ENCODE measurements at regions not wholly inside any gene's neighbourhood (a gene's known extent, or its start where the extent isn't known, plus 50 kb on each side); places are given as distances from the start of the nearest gene placed in this dataset.
A peak's percentile ranks its signal among the peaks of the same experiment; 100 is the strongest.

- Mint-ChIP-seq H3K27ac (no peak overlapping the region), H3K9me3 (no peaks in the 10 kb centered on the region), H3K4me1 (no peaks in the 10 kb centered on the region), H3K4me3 (no peak overlapping the region), H3K36me3 (no peaks in the 10 kb centered on the region)
- no peak for DNase-seq (ENCODE audit: low spot score in 2 of 2)
- no peak for ATAC-seq
These were observed 50.9 kb upstream of the A1CF start for GRCh38 chr10:50936335-50936734.

- Mint-ChIP-seq H3K4me1 (no peaks in the 10 kb centered on the region), H3K4me3 (no peak overlapping the region), H3K27ac (no peak overlapping the region), H3K36me3 (no peaks in the 10 kb centered on the region), H3K9me3 (no peaks in the 10 kb centered on the region)
- ATAC-seq (no peak), DNase-seq (ENCODE audit: low spot score in 2 of 2) (no peak)
These were observed 51.9 kb upstream of the A1CF start for GRCh38 chr10:50937230-50937907.

DNA sequence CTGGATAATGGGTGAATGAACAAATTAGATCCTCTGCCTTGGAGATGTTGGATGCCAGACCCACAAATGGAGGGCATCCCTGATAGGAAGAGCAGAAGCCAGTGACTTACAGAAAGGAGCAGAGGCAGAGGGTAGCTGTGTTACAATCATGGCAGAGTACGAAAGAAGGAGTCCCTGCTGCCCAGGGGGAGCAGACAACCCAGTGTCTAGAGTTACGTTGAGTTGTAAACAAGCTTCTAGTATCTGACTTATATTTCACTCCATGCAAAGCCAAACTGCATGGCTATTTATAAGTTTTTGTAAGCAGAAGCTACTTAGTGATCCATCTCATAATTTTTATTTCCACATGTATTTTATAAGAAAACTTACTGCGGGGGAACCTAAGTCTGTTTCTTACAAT is 56.2 kb upstream of the A1CF start:
- Mint-ChIP-seq H3K27ac (no peak overlapping the region), H3K36me3 (no peaks in the 10 kb centered on the region), H3K4me1 (no peaks in the 10 kb centered on the region), H3K4me3 (no peak overlapping the region), H3K9me3 (no peaks in the 10 kb centered on the region)
- ATAC-seq, result no peak
- DNase-seq (ENCODE audit: low spot score in 2 of 2), result no peak

- no peak for DNase-seq (ENCODE audit: low spot score in 2 of 2)
- H3K4me3 Mint-ChIP-seq, result no peak overlapping the region
- ATAC-seq, result no peak
- H3K9me3 Mint-ChIP-seq, result no peaks in the 10 kb centered on the region
- no peak overlapping the region for H3K27ac Mint-ChIP-seq
- H3K36me3 Mint-ChIP-seq, result no peaks in the 10 kb centered on the region
- no peaks in the 10 kb centered on the region for H3K4me1 Mint-ChIP-seq
These were observed 61.8 kb upstream of the A1CF start for GRCh38 chr10:50946991-50947781.

GRCh38 chr10:50951365-50951764 is 65.9 kb upstream of the A1CF start:
- H3K4me3 Mint-ChIP-seq, result no peak overlapping the region
- DNase-seq (ENCODE audit: low spot score in 2 of 2) (no peak), ATAC-seq (no peak)
- no peak overlapping the region for H3K27ac Mint-ChIP-seq
- H3K4me1 Mint-ChIP-seq, result no peaks in the 10 kb centered on the region
- no peaks in the 10 kb centered on the region for H3K36me3 Mint-ChIP-seq
- H3K9me3 Mint-ChIP-seq, result no peaks in the 10 kb centered on the region

- ATAC-seq (no peak), DNase-seq (ENCODE audit: low spot score in 2 of 2) (no peak)
- Mint-ChIP-seq H3K27ac (no peak overlapping the region), H3K9me3 (no peaks in the 10 kb centered on the region), H3K4me3 (no peak overlapping the region), H3K36me3 (no peaks in the 10 kb centered on the region), H3K4me1 (no peaks in the 10 kb centered on the region)
These were observed 75.9 kb upstream of the A1CF start for GRCh38 chr10:50961297-50961696.

DNA sequence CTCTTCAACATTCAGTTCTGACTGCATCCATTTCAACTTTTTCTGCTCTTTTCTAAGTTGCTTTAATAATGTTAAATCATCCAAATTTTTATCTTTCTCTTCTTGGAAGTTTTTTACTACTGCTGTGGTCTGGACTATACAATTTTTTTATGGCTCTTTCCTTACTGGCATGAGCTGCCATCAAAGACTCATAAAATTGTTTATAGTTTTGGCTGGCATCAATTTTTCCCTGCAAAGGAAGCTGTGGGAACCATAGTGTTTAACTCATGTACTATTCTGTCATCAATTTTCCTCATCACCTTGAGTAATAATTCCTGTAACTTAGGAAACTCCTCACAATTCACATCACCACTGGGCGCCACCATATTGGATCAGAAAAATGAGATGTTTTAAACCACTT is 77.6 kb upstream of the A1CF start:
- ATAC-seq (no peak), DNase-seq (ENCODE audit: low spot score in 2 of 2) (no peak)
- Mint-ChIP-seq H3K9me3 (no peaks in the 10 kb centered on the region), H3K27ac (no peak overlapping the region), H3K4me3 (no peak overlapping the region), H3K4me1 (no peaks in the 10 kb centered on the region), H3K36me3 (no peaks in the 10 kb centered on the region)

GRCh38 chr10:50968386-50969091 is 83.1 kb upstream of the A1CF start:
- Mint-ChIP-seq H3K36me3 (no peaks in the 10 kb centered on the region), H3K4me1 (no peaks in the 10 kb centered on the region), H3K9me3 (no peaks in the 10 kb centered on the region), H3K4me3 (no peak overlapping the region), H3K27ac (no peak overlapping the region)
- ATAC-seq (no peak), DNase-seq (ENCODE audit: low spot score in 2 of 2) (no peak)

DNA sequence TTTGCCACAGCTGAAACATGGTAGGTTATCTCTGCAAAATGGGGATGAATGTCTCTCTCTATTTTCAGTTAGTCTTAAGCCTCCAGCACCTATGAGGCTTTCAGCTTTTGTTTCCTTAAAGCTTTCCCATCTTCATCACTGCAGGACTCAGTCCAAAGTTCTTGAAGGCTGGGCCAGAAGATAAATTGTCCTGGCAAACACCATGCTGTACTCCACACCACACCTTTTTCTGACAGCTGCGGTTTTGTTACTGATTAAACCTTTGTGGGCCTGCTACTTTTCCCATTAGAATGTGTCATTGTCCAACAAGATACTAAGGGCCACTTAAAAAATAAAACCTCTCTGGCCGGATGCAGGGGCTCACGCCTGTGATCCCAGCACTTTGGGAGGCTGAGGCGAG is 87.2 kb upstream of the A1CF start:
- Mint-ChIP-seq H3K4me3 (no peak overlapping the region), H3K4me1 (no peaks in the 10 kb centered on the region), H3K9me3 (no peaks in the 10 kb centered on the region), H3K27ac (no peak overlapping the region), H3K36me3 (no peaks in the 10 kb centered on the region)
- no peak for DNase-seq (ENCODE audit: low spot score in 2 of 2)
- ATAC-seq, result no peak

DNA sequence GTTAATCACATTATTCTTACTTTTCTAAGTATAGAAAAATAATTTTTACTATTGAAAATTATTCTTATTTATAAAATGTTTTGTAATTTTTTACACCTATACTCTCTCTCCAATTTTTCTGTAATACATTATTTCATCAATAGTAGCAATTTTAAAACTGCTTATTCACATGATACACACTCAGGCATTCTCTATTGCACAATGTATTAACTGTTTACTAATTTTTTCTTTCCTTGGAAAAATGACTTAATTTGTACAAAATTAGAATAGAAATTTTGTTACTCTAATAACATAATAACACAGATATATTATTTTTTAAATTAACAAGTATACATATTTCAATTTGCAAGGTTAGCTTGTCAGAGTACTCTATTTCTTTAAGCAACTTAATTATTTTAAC is 92.9 kb upstream of the PRKG1 start:
- Mint-ChIP-seq H3K27ac (no peak overlapping the region), H3K4me1 (no peaks in the 10 kb centered on the region), H3K36me3 (no peaks in the 10 kb centered on the region), H3K9me3 (no peaks in the 10 kb centered on the region), H3K4me3 (no peak overlapping the region)
- DNase-seq (ENCODE audit: low spot score in 2 of 2) (no peak), ATAC-seq (no peak)

DNA sequence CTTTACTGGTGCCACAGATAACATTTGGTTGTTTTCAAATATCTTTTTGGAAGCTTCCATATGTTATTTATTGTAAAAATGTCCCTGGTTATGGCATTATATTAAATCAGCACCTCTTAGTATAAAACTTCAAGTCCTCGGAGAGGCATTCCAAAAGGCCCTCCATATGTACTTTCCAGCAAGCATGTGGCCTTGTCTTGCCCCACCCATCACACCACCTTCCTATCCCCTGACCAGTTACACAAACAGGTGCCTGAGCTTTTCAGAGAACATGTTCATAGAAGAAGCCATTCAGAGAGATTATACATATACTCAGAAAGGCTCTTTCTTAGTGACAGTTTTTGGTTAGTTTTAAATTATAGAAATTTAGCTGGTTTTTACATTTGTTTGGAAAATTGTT is 92.4 kb upstream of the PRKG1 start:
- no peak for DNase-seq (ENCODE audit: low spot score in 2 of 2)
- H3K4me3 Mint-ChIP-seq, result no peak overlapping the region
- ATAC-seq, result no peak

DNA sequence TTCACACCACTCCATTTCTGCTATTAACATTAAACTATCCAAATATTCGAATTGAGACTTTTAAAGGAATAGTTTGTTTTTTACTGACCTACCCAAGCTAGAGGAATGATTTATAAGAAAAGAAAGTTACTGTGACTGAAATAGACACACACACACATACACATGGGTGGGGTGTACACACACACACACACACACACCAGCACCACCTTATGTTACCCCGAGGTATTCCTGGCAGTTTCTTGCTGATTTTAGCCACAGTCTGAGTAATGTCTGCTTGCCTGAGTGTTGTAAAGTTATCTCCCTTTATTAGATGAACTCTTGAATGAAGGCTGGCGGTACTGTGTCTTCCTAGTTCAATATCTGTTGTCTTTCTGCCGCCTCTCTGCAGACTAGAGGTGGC is 91.3 kb upstream of the PRKG1 start:
- no peaks in the 10 kb centered on the region for H3K9me3 Mint-ChIP-seq
- no peak for ATAC-seq
- no peaks in the 10 kb centered on the region for H3K4me1 Mint-ChIP-seq
- no peak for DNase-seq (ENCODE audit: low spot score in 2 of 2)
- H3K4me3 Mint-ChIP-seq, result no peak overlapping the region
- no peaks in the 10 kb centered on the region for H3K36me3 Mint-ChIP-seq
- H3K27ac Mint-ChIP-seq, result no peak overlapping the region

More for the DNA sequence above, 92.4 kb upstream of the PRKG1 start:
- Mint-ChIP-seq H3K27ac (no peak overlapping the region), H3K9me3 (no peaks in the 10 kb centered on the region), H3K4me1 (no peaks in the 10 kb centered on the region), H3K36me3 (no peaks in the 10 kb centered on the region)

- no peak for ATAC-seq
- H3K27ac Mint-ChIP-seq, result no peak overlapping the region
- DNase-seq (ENCODE audit: low spot score in 2 of 2), result no peak
- peaks cover 5% of the 10 kb centered on the region for H3K4me1 Mint-ChIP-seq
- no peak overlapping the region for H3K4me3 Mint-ChIP-seq
- H3K36me3 Mint-ChIP-seq, result no peaks in the 10 kb centered on the region
- no peaks in the 10 kb centered on the region for H3K9me3 Mint-ChIP-seq
These were observed 86.4 kb upstream of the PRKG1 start for GRCh38 chr10:50987934-50988333.

- Mint-ChIP-seq H3K36me3 (no peaks in the 10 kb centered on the region), H3K4me3 (no peak overlapping the region), H3K27ac (no peak overlapping the region), H3K4me1 (peaks cover 5% of the 10 kb centered on the region), H3K9me3 (no peaks in the 10 kb centered on the region)
- no peak for ATAC-seq
- DNase-seq (ENCODE audit: low spot score in 2 of 2), result no peak
These were observed 85.5 kb upstream of the PRKG1 start for GRCh38 chr10:50988792-50989191.

GRCh38 chr10:50990568-50991455 is 83.5 kb upstream of the PRKG1 start:
- ATAC-seq (peak; percentile 43), DNase-seq (ENCODE audit: low spot score in 2 of 2) (no peak)
- peak overlapping the region; percentile 57 for H3K4me3 Mint-ChIP-seq
- no peak overlapping the region for H3K27ac Mint-ChIP-seq
- no peaks in the 10 kb centered on the region for H3K36me3 Mint-ChIP-seq
- peaks cover 5% of the 10 kb centered on the region for H3K4me1 Mint-ChIP-seq
- H3K9me3 Mint-ChIP-seq, result no peaks in the 10 kb centered on the region
